ENCODE measurements at regions not wholly inside any gene's neighbourhood (a gene's known extent, or its start where the extent isn't known, plus 50 kb on each side); places are given as distances from the start of the nearest gene placed in this dataset.

DNA sequence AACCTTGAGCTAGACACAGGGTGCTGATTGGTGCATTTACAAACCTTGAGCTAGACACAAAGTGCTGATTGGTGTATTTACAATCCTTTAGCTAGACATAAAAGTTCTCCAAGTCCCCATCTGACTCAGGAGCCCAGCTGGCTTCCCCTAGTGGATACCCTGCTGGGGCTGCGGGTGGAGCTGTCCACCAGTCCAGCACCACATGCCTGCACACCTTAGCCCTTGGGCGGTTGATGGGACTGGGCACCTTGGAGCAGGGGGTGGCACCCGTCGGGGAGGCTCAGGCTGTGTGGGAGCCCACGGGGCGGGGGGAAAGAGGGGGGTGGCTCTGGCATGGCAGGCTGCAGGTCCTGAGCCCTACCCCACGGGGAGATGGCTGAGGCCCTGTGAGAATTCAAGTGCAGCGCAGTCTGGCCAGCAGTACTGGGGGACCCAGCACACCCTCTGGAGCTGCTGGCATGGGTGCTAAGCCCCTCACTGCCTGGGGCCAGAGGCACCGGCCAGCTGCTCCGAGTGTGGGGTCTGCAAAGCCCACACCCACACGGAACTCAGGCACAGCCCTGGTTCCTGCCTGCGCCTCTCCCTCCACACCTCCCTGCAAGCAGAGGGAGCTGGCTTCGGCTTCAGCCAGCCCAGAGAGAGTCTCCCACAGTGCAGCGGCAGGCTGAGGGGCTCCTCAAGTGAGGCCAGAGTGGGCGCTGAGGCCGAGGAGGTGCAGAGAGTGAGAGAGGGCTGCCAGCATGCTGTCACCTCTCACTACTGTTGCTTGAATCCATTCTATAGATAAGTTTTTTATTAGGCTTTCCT is 369.8 kb upstream of the SMIM30 start:
- H3K9me3 ChIP-seq (ENCODE audit: control insufficient read depth, low read length) = no peaks in the 10 kb centered on the region
- no peak overlapping the region for H2AFZ ChIP-seq
- H3K4me1 ChIP-seq = no peaks in the 10 kb centered on the region
- no peaks in the 10 kb centered on the region for H3K79me2 ChIP-seq
- no peak overlapping the region for H3K27ac ChIP-seq
- H3K36me3 ChIP-seq (ENCODE audit: control insufficient read depth, insufficient read depth, low read length) = no peaks in the 10 kb centered on the region
- TF ChIP-seq CTCF (IDR thresholded peaks at IDR 0.05) = no peak
- H3K4me3 ChIP-seq (ENCODE audit: low read depth, low read length) = no peak overlapping the region
- no peak overlapping the region for H3K4me2 ChIP-seq (ENCODE audit: low read length)
- no peaks in the 10 kb centered on the region for H3K27me3 ChIP-seq (ENCODE audit: control insufficient read depth, insufficient read depth, low read length)
- no peak overlapping the region for H3K9ac ChIP-seq

DNA sequence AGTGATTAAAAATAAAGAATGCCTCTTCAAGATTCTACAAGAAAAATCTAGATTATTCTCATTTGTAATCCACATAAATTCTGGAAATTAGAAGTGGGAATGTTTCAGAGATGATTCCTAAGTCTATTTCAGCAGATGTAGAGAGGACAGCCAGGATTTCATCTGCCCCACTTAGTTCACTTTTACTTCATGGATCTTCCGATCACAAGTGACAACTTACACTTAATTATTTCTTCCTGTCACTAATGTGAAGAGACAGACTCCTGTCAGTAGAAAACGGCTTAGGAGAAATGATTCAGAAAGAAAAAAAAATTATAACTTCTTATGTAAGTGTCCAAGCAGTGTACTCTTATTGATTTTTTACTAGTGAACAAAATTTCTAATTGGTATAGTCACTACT is 368.2 kb upstream of the SMIM30 start:
- no peaks in the 10 kb centered on the region for H3K79me2 ChIP-seq
- H3K4me1 ChIP-seq = no peaks in the 10 kb centered on the region
- H3K9me3 ChIP-seq (ENCODE audit: control insufficient read depth, low read length) = no peaks in the 10 kb centered on the region
- H3K27me3 ChIP-seq (ENCODE audit: control insufficient read depth, insufficient read depth, low read length) = no peaks in the 10 kb centered on the region
- H3K4me3 ChIP-seq (ENCODE audit: low read depth, low read length) = no peak overlapping the region
- TF ChIP-seq CTCF (IDR thresholded peaks at IDR 0.05) = no peak
- H3K9ac ChIP-seq = no peak overlapping the region
- H3K36me3 ChIP-seq (ENCODE audit: control insufficient read depth, insufficient read depth, low read length) = no peaks in the 10 kb centered on the region
- H3K4me2 ChIP-seq (ENCODE audit: low read length) = no peak overlapping the region
- no peak overlapping the region for H2AFZ ChIP-seq
- H3K27ac ChIP-seq = no peak overlapping the region

- TF ChIP-seq CTCF (IDR thresholded peaks at IDR 0.05) = no peak
- Histone ChIP-seq H3K36me3 (ENCODE audit: control insufficient read depth, insufficient read depth, low read length) (no peaks in the 10 kb centered on the region), H2AFZ (no peak overlapping the region), H3K4me2 (ENCODE audit: low read length) (no peak overlapping the region), H3K4me1 (no peaks in the 10 kb centered on the region), H3K4me3 (ENCODE audit: low read depth, low read length) (no peak overlapping the region), H3K9ac (no peak overlapping the region), H3K27ac (no peak overlapping the region), H3K79me2 (no peaks in the 10 kb centered on the region), H3K27me3 (ENCODE audit: control insufficient read depth, insufficient read depth, low read length) (no peaks in the 10 kb centered on the region), H3K9me3 (ENCODE audit: control insufficient read depth, low read length) (no peaks in the 10 kb centered on the region)
Measured at GRCh38 chr7:113483657-113484056, 365.3 kb upstream of the SMIM30 start.

- no peak overlapping the region for H3K4me3 ChIP-seq (ENCODE audit: low read depth, low read length)
- H2AFZ ChIP-seq = no peak overlapping the region
- H3K4me1 ChIP-seq = no peaks in the 10 kb centered on the region
- no peaks in the 10 kb centered on the region for H3K27me3 ChIP-seq (ENCODE audit: control insufficient read depth, insufficient read depth, low read length)
- no peaks in the 10 kb centered on the region for H3K79me2 ChIP-seq
- no peak overlapping the region for H3K4me2 ChIP-seq (ENCODE audit: low read length)
- H3K9me3 ChIP-seq (ENCODE audit: control insufficient read depth, low read length) = no peaks in the 10 kb centered on the region
- no peak overlapping the region for H3K9ac ChIP-seq
- H3K27ac ChIP-seq = no peak overlapping the region
- no peaks in the 10 kb centered on the region for H3K36me3 ChIP-seq (ENCODE audit: control insufficient read depth, insufficient read depth, low read length)
- TF ChIP-seq CTCF (IDR thresholded peaks at IDR 0.05) = no peak
Measured at GRCh38 chr7:113480537-113480936, 362.2 kb upstream of the SMIM30 start.

Measured in parathyroid adenoma (tissue), 2 donors.